Neural cell (in vitro differentiated cells): ENCODE measurements at regions not wholly inside any gene's neighbourhood (a gene's known extent, or its start where the extent isn't known, plus 50 kb on each side); places are given as distances from the start of the nearest gene placed in this dataset.

Experiments used
- CTCF ChIP-seq: fragments of 450-650 bp; IDR thresholded peaks from 2 replicates; pipeline ENCODE4 v1.5.1; 2014; ENCODE audit warnings: antibody characterized with exemption, mild to moderate bottlenecking, moderate library complexity; ENCODE audit not compliant: poor library complexity, severe bottlenecking
- EP300 ChIP-seq: fragments of 450-650 bp; conservative IDR thresholded peaks from 2 replicates; pipeline ENCODE4 v1.6.1; 2014; ENCODE audit warnings: antibody characterized with exemption, mild to moderate bottlenecking, moderate library complexity; ENCODE audit not compliant: poor library complexity, severe bottlenecking
- EZH2 ChIP-seq: fragments of 200-600, 300-800 bp; shearing (Covaris generic), sonication (generic); IDR thresholded peaks from 2 replicates; pipeline ENCODE4 v1.6.1; 2014; ENCODE audit warnings: antibody characterized with exemption, low read length, borderline replicate concordance, mild to moderate bottlenecking; ENCODE audit not compliant: insufficient read depth, poor library complexity, severe bottlenecking
- POLR2AphosphoS5 ChIP-seq: IDR thresholded peaks from 2 replicates; pipeline ENCODE4 v1.6.1; 2012
- RAD21 ChIP-seq: fragments of 450-650 bp; conservative IDR thresholded peaks from 2 replicates; pipeline ENCODE4 v1.6.1; 2014; ENCODE audit warnings: antibody characterized with exemption, mild to moderate bottlenecking, moderate library complexity
- REST ChIP-seq: IDR thresholded peaks from 2 replicates; pipeline ENCODE4 v1.6.1; 2012; ENCODE audit warnings: borderline replicate concordance
- SMC3 ChIP-seq: fragments of 450-650 bp; conservative IDR thresholded peaks from 2 replicates; pipeline ENCODE4 v1.6.1; 2014; ENCODE audit warnings: antibody characterized with exemption, mild to moderate bottlenecking, moderate library complexity; ENCODE audit not compliant: poor library complexity
- TAF1 ChIP-seq: IDR thresholded peaks from 2 replicates; pipeline ENCODE4 v1.6.1; 2012; ENCODE audit warnings: low read depth

GRCh38 chr5:104739503-104739902 lies 1176.9 kb upstream of the NUDT12 start:
- TF ChIP-seq CTCF (no peak), EP300 (no peak), POLR2AphosphoS5 (no peak), RAD21 (no peak), EZH2 (no peak), SMC3 (no peak), REST (no peak), TAF1 (no peak)
